B cell (primary cell): ENCODE measurements at regions not wholly inside any gene's neighbourhood (a gene's known extent, or its start where the extent isn't known, plus 50 kb on each side); places are given as distances from the start of the nearest gene placed in this dataset.

ENCODE experiments used
- ATAC-seq: fragments of 200-7000 bp; cut with Tn5 transposase; one replicate; pipeline ENCODE4 v1.10.0; 2021; ENCODE audit warnings: low read depth, mild to moderate bottlenecking, moderate number of reproducible peaks, moderate library complexity
- CTCF ChIA-PET: fragments of 350-600 bp; sonication (Branson Sonifier 250); formaldehyde crosslinking; loops from one replicate; lab custom pipeline; 2021; ENCODE audit warnings: antibody characterized with exemption, inconsistent platforms; lab: Charles Lee
- POLR2A ChIA-PET: fragments of 350-600 bp; sonication (Branson Sonifier 250); formaldehyde crosslinking; loops from one replicate; lab custom pipeline; 2021; ENCODE audit warnings: antibody characterized with exemption; lab: Charles Lee
- DNase-seq: peaks from one replicate; pipeline ENCODE4 v3.0.0; 2013
- H2AFZ ChIP-seq: 2 replicates; pipeline ENCODE4 v1.6.1; 2012; ENCODE audit warnings: mild to moderate bottlenecking, low read depth, low read length; ENCODE audit not compliant: insufficient read depth, poor library complexity, severe bottlenecking
- H3K27ac ChIP-seq, 2 donors: 1 replicate in 1 of 2; 2 replicates in 1 of 2; pipeline ENCODE4 v1.5.1; 2012 to 2013; ENCODE audit warnings: low read length in 2 of 2, mild to moderate bottlenecking in 2 of 2, moderate library complexity in 1 of 2
- H3K27me3 ChIP-seq, 4 experiments: fragments of 200-600 bp in 1 of 4; sonication (generic) in 1 of 4; replicated peaks in 1 of 4; 1 replicate in 2 of 4; 2 replicates in 2 of 4; pipeline versions ENCODE4 v1.6.1 to v1.7.0; 2013 to 2016; ENCODE audit warnings: low read length in 3 of 4, mild to moderate bottlenecking in 2 of 4, mixed read lengths in 1 of 4, moderate library complexity in 1 of 4; ENCODE audit not compliant: insufficient read depth in 4 of 4, control insufficient read depth in 3 of 4; ENCODE audit errors: control extremely low read depth in 1 of 4
- H3K36me3 ChIP-seq, 2 experiments: replicated peaks in 1 of 2; 1 replicate in 1 of 2; 2 replicates in 1 of 2; pipeline versions ENCODE4 v1.6.1 to v1.7.1; 2013; ENCODE audit warnings: low read length in 1 of 2; ENCODE audit not compliant: insufficient read depth in 2 of 2, control insufficient read depth in 1 of 2; ENCODE audit errors: control extremely low read depth in 1 of 2, extremely low read depth in 1 of 2
- H3K4me1 ChIP-seq, 2 donors: fragments of 200-600 bp in 1 of 2; sonication (generic) in 1 of 2; 1 replicate in 1 of 2; 2 replicates in 1 of 2; pipeline versions ENCODE4 v1.5.1 to v1.6.1; 2013 to 2017; ENCODE audit warnings: low read length in 2 of 2; ENCODE audit not compliant: control insufficient read depth in 2 of 2, insufficient read depth in 2 of 2
- H3K4me2 ChIP-seq: replicated peaks from 2 replicates; pipeline ENCODE3; 2012; ENCODE audit warnings: mild to moderate bottlenecking, low read depth, low read length; ENCODE audit not compliant: poor library complexity, severe bottlenecking
- H3K4me3 ChIP-seq, 5 experiments: fragments of 200-600 bp in 1 of 5; sonication (generic) in 1 of 5; 1 replicate in 3 of 5; 2 replicates in 2 of 5; pipeline versions ENCODE4 v1.5.1 to v1.7.0; 2011 to 2016; ENCODE audit warnings: low read length in 4 of 5, mild to moderate bottlenecking in 4 of 5, low read depth in 2 of 5, control low read depth in 1 of 5, moderate library complexity in 1 of 5; ENCODE audit not compliant: insufficient read depth in 1 of 5; ENCODE audit errors: control extremely low read depth in 1 of 5, extremely low read depth in 1 of 5
- H3K79me2 ChIP-seq: fragments of 200-600 bp; sonication (generic); one replicate; pipeline ENCODE4 v1.6.0; 2016; ENCODE audit warnings: low read length; ENCODE audit not compliant: control insufficient read depth, insufficient read depth
- H3K9ac ChIP-seq: fragments of 200-600 bp; sonication (generic); 2 replicates; pipeline ENCODE4 v1.6.1; 2017; ENCODE audit warnings: mild to moderate bottlenecking, low read length, moderate library complexity
- H3K9me3 ChIP-seq, 3 donors: one replicate each; pipeline versions ENCODE4 v1.6.1 to v1.7.1; 2013; ENCODE audit warnings: low read length in 2 of 3; ENCODE audit not compliant: control insufficient read depth in 2 of 3, insufficient read depth in 1 of 3; ENCODE audit errors: control extremely low read depth in 1 of 3
- H4K20me1 ChIP-seq: 2 replicates; pipeline ENCODE4 v1.6.0; 2012; ENCODE audit warnings: mild to moderate bottlenecking, low read length; ENCODE audit not compliant: insufficient read depth, control insufficient read depth, poor library complexity, severe bottlenecking
- H3K27ac Mint-ChIP-seq: one replicate; pipeline ENCODE4 v1.8.0; 2021; ENCODE audit warnings: mixed read lengths
- H3K27me3 Mint-ChIP-seq: one replicate; pipeline ENCODE4 v1.8.0; 2021; ENCODE audit warnings: mixed read lengths
- H3K4me1 Mint-ChIP-seq: one replicate; pipeline ENCODE4 v1.8.0; 2021; ENCODE audit warnings: mixed read lengths
- H3K4me3 Mint-ChIP-seq: one replicate; pipeline ENCODE4 v1.8.0; 2021; ENCODE audit warnings: mixed read lengths
- H3K9me3 Mint-ChIP-seq: one replicate; pipeline ENCODE4 v1.8.0; 2022; ENCODE audit warnings: mixed read lengths; ENCODE audit not compliant: insufficient read depth
- EZH2 ChIP-seq: IDR thresholded peaks from 2 replicates; pipeline ENCODE4 v1.6.1; 2012; ENCODE audit warnings: borderline replicate concordance, low read depth, mild to moderate bottlenecking, moderate library complexity, low read length; ENCODE audit not compliant: insufficient read depth, poor library complexity, severe bottlenecking
- WGBS: methylation state at CpG from one replicate; pipeline ENCODE4 v1.1.5; 2013; ENCODE audit warnings: missing lambda C conversion rate; ENCODE audit not compliant: insufficient coverage; 5-methylcytosine and 5-hydroxymethylcytosine counted together
- intact Hi-C: fragments of 100-400 bp; cut with micrococcal nuclease; formaldehyde crosslinking; loops from one replicate; pipeline ENCODE4 v1.10.0; 2022
- TF ChIP-seq, protein P1 (sequence below): fragments of 200-600 bp; IDR thresholded peaks from one replicate; pipeline ENCODE4 v1.8.0; 2022; ENCODE audit warnings: antibody characterized with exemption, mild to moderate bottlenecking

GRCh38 chr4:189807031-189807430 is 133.6 kb upstream of the FRG1 start:
- Histone ChIP-seq H3K27ac (no peak overlapping the region), H3K36me3 (no peaks in the 10 kb centered on the region), H3K9me3 (peaks cover 0 to 28% (median 0%) of the 10 kb centered on the region in 3 donors), H4K20me1 (no peaks in the 10 kb centered on the region), H3K9ac (no peak overlapping the region), H3K4me2 (no peak overlapping the region), H3K4me3 (no peak overlapping the region), H3K4me1 (no peaks in the 10 kb centered on the region), H3K79me2 (no peaks in the 10 kb centered on the region), H2AFZ (no peak overlapping the region), H3K27me3 (no peaks in the 10 kb centered on the region)
- Mint-ChIP-seq H3K27ac (no peak overlapping the region), H3K4me1 (no peaks in the 10 kb centered on the region), H3K4me3 (no peak overlapping the region), H3K27me3 (no peaks in the 10 kb centered on the region), H3K9me3 (peaks cover 2% of the 10 kb centered on the region)
- intact Hi-C loops = no loop called here
- TF ChIP-seq, protein P1, sequence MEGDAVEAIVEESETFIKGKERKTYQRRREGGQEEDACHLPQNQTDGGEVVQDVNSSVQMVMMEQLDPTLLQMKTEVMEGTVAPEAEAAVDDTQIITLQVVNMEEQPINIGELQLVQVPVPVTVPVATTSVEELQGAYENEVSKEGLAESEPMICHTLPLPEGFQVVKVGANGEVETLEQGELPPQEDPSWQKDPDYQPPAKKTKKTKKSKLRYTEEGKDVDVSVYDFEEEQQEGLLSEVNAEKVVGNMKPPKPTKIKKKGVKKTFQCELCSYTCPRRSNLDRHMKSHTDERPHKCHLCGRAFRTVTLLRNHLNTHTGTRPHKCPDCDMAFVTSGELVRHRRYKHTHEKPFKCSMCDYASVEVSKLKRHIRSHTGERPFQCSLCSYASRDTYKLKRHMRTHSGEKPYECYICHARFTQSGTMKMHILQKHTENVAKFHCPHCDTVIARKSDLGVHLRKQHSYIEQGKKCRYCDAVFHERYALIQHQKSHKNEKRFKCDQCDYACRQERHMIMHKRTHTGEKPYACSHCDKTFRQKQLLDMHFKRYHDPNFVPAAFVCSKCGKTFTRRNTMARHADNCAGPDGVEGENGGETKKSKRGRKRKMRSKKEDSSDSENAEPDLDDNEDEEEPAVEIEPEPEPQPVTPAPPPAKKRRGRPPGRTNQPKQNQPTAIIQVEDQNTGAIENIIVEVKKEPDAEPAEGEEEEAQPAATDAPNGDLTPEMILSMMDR = no peak
- no peak for TF ChIP-seq EZH2
- no peak for DNase-seq
- ChIA-PET POLR2A (no interaction called here), CTCF (no interaction called here)
- no peak for ATAC-seq
- 88% methylated on average over 32 of the region's 35 CpGs for WGBS

DNA sequence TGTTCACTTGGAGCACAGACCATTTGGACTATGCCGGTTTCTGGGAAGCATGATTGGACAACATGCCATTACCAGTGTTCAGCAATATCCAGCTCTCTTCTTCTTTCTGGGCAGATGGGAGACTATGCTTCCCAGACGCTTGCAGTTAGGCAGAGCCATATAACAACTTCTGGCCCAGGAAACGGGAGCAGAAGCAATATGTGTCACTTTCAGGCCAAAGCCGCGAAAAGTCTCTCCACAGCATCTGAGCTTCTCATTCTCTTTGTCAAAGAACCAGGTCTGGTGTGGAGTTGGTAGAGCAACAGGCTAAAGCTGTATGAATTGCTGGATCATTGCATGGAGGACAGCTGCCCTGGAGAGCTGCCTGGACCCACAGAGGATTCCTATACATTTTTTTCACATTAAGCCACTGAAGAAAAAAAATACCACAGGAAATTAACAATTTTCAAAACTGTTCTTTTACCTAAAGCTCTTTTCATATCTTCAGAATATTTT is 131.4 kb upstream of the FRG1 start:
- intact Hi-C loops = no loop called here
- 100% methylated on average over 4 of the region's 5 CpGs for WGBS
- no peaks in the 10 kb centered on the region for H3K4me1 Mint-ChIP-seq
- Histone ChIP-seq H3K9me3 (peaks cover 0 to 25% (median 0%) of the 10 kb centered on the region in 3 donors), H3K4me1 (no peaks in the 10 kb centered on the region), H3K9ac (no peak overlapping the region), H3K27me3 (no peaks in the 10 kb centered on the region), H3K36me3 (no peaks in the 10 kb centered on the region), H3K27ac (no peak overlapping the region), H3K79me2 (no peaks in the 10 kb centered on the region), H4K20me1 (no peaks in the 10 kb centered on the region), H3K4me3 (no peak overlapping the region), H2AFZ (no peak overlapping the region), H3K4me2 (no peak overlapping the region)
- H3K4me3 Mint-ChIP-seq = no peak overlapping the region
- CTCF ChIA-PET = no interaction called here
- ATAC-seq (no peak), DNase-seq (no peak)
- no peak overlapping the region for H3K27ac Mint-ChIP-seq
- no peaks in the 10 kb centered on the region for H3K27me3 Mint-ChIP-seq
- POLR2A ChIA-PET = no interaction called here
- peaks cover 4% of the 10 kb centered on the region for H3K9me3 Mint-ChIP-seq
- TF ChIP-seq, protein P1 = no peak
- no peak for TF ChIP-seq EZH2
